Activated T-helper 9 cell treated with anti-CD3 and anti-CD28 coated beads, Interleukin-2, amount 50 U/mL, for 16 hours (primary cell): ENCODE measurements at regions not wholly inside any gene's neighbourhood (a gene's known extent, or its start where the extent isn't known, plus 50 kb on each side); places are given as distances from the start of the nearest gene placed in this dataset.
"Not testable (repeated sequence)": the region's sequence is repeated elsewhere in the genome, so short reads cannot be mapped to it uniquely, and the experiment has no call there.

Source experiments
- DNase-seq: peaks from one replicate; pipeline ENCODE4 v3.0.0-alpha.2; 2020; ENCODE audit warnings: low read depth

DNA sequence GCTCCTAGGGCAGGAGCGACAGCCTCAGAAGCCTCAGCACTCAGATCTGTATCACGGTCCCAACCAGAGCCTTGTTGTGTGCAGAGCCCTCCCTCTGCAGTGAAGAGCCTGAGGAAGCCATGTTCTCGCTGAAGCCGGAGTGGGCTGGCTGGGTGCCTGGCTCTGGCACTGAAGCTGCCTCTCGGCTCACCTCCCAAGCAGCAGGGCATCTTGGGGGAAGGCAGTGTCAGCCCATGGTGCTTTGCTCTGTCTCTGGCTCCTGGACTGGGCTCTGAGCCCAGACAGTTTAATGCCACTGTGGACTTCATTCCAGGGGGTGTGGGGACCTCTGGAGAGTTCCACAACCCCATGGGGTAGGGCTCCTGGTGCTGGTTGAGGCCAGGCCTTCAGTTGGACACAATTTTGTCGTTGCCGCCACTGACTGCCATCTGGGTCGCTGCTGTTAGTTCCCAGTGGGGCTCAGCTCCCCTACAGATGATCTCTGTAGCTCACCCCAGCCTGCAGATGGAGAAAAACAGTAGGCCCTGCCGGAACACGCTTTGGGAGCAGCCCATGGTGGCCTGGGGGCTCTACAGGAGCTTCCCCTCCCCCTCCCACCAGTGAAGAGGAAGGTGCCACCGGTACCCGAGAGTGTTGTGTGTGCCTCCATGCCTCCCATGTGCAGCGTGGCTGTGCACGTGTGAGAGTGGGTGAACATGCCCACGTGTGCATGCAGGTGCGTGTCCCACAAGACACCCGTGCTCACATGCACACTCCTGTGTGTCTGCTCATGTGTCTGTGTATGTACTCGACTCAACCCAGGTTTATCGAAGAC lies 86.5 kb upstream of the B3GAT1 start:
- DNase-seq, result no peak

DNA sequence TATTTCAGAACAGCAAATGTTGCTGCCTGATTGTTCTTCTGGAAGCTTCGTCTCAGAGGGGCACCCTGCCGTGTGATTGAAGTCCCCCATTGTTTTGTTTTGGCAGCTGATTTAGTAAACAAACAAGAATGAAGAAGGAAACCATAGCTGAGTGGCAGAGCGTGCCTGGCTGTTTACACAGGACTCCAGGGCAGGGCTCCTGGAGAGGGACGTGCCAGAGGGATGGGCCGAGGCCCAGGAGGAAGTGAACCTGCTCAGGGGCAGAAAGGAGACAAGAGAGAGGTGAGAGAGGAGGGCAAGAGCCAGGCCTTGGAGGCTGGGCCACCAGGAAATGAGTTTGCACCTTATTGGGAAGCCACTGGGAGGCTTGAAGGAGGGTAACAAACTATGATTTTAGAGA lies 85.5 kb upstream of the B3GAT1 start:
- no peak for DNase-seq

DNA sequence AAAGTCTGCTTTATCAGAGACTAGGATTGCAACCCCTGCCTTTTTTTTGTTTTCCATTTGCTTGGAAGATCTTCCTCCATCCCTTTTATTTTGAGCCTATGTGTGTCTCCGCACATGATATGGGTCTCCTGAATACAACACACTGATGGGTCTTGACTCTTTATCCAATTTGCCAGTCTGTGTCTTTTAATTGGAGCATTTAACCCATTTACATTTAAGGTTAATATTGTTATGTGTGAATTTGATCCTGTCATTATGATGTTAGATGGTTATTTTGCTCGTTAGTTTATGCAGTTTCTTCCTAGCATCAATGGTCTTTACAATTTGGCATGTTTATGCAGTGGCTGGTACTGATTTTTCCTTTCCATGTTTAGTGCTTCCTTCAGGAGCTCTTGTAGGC lies 84.0 kb upstream of the B3GAT1 start:
- not testable (repeated sequence) for DNase-seq

DNA sequence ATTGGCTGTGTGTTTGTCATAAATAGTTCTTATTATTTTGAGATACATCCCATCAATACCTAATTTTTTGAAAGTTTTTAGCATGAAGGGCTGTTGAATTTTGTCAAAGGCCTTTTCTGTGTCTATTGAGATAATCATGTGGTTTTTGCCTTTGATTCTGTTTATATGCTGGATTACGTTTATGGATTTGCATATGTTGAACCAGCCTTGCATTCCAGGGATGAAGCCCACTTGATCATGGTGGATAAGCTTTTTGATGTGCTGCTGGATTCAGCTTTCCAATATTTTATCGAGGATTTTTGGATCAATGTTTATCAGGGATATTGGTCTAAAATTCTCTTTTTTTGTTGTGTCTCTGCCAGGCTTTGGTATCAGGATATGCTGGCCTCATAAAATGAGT lies 82.4 kb upstream of the B3GAT1 start:
- not testable (repeated sequence) for DNase-seq

DNA sequence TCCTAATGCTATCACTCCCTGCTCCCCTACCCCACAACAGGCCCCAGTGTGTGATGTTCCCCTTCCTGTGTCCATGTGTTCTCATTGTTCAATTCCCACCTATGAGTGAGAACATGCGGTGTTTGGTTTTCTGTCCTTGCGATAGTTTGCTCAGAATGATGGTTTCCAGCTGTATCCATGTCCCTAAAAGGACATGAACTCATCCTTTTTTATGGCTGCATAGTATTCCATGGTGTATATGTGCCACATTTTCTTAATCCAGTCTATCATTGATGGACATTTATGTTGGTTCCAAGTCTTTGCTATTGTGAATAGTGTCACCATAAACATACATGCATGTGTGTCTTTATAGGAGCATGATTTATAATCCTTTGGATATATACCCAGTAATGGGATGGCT lies 80.4 kb upstream of the B3GAT1 start:
- DNase-seq, result not testable (repeated sequence)

DNA sequence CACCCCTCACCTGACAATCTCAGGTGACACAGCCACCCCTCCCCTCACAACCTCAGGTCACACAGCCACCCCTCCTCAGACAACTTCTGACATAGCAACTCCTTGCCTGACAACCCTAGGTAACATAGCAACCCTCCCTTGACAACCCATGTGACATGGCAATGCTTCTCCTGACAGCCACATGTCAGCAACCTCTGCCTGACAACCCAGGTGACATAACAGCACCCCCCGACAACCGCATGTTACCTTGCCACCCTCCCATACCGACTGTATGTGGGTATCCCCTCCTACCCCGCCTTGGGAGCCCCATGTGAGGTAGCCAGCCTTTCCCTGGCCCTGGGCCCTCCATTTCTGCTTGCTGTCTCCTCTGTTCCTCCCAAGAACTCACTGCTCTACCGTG lies 77.7 kb upstream of the B3GAT1 start:
- DNase-seq, result no peak

DNA sequence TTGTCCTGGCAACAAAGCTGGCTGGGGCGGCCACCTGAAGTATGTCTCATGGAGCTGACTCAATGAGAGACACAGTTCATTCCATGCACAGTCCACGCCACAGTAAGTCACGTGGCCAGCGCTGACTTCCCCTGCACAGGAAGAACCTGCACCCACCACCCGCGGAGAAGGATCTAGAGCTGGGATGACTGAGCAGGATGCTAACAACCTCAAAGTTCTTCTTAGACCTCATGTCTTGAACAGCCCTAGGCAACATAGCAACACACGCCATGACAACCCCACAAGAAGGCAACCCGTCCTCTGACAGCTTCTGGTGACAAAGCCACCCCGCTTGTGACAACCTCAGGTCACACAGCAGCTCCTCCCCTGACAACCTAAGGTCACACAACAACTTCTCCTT lies 76.9 kb upstream of the B3GAT1 start:
- DNase-seq, result no peak

DNA sequence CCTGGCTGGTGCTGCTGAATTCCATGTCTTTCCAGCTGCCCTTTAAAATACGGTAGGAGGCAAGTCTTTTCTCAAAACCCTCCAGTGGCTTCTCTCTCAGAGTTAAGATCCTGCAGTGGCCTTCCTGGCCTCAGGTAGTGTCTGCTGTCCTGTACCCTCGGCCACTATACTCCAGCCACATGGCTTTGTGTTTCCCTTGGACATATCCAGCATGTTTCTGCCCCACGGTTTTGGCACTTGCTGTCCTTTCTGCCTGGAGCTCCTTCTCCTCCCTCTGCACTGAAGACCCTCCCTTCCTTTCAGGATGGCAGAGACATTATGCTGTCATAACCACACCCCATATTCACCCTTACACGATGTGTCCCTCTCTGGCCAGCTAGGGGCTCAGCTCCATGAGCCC lies 76.5 kb upstream of the B3GAT1 start:
- DNase-seq, result no peak

DNA sequence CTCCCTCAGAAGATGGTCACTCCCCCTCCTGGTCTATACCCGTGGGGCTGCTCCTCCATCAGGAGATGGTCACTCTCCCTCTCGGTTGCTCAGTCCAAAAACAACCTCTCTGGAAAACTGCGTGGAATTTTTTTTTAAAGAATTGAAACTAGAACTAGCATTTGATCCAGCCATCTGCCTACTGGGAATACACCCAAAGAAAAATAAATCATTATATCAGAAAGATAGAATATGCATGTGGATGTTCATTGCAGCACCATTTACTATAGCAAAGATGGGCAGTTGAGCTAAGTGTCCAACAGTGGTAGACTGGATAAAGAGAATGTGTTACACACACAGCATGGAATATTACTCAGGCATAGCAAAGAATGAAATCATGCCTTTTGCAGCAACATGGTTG lies 75.7 kb upstream of the B3GAT1 start:
- no peak for DNase-seq

DNA sequence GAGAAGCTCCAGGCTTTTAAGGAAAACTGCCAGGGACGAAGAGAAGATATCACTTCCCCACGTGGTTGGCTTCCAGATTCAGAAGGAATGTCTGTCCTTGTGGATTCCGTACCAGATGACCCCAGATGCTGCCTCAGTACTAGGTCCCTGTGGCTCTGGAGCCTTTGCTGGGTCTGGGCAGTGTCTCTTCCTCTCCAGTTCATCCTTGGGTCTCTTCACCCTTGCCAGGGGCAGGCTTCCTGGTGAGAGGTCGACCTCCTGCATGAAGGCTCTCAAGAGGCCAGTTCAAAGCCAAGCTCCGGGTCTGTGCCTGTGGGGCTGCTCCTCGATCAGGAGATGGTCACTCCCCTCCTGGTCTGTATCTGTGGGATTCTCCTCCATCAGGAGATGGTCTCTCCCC lies 74.7 kb upstream of the B3GAT1 start:
- DNase-seq, result no peak

DNA sequence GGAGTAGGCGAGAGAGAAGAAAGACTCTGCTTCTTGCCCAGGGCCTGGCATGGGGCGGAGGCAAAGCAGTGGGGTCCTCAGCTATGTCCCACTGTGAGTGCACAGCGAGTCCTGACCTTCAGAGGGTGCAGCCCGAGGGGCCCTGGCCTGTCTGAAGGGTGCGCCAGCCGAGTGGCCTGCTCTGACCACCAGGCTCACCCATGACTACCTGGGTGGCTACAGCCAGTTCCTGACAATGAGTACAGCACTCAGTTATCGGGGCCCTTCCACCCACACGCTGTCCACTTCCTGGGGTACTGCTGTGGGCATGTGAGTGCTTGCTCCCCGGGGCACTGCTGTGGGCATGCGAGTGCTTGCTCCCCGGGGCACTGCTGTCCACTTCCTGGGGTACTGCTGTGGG lies 74.1 kb upstream of the B3GAT1 start:
- DNase-seq, result no peak

DNA sequence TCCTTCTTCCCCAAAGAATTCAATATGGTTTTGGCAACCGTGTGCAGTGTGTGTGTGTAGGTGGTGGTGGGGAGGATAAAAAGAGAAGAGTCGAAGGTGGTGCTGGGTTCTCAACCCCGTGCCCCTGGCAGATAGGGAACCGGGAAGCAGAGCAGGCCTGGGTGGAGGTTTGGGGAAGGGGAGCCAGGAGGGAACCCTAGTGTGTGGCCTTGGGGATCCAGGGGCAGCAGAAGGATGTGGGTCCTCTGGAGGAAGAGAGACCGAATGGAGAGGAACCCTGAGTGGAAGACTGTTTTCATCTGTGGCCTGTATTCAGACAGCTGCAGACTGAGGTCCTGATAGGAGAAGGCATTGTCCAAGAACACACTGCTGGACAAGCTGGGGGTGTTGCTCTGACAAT lies 73.3 kb upstream of the B3GAT1 start:
- no peak for DNase-seq

DNA sequence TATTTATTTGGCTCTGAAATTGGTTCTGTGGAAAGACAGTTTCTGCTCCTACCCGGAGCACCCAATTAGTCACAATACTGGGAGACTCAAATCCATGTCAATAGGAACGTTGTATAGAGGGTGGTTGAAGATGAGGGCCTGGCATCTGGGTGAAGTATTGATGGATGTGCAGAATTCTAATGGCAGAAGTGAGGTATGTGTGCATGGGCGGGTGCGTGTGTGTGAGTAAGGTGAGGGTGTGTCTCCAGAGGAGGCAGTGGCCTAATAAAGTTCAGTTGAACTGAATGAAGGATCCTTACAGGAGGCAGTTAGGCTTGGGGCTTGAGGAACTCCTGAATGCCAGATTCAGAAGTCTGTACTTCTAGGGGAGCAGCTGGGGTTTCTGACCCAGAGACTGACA lies 71.8 kb upstream of the B3GAT1 start:
- DNase-seq, result no peak

DNA sequence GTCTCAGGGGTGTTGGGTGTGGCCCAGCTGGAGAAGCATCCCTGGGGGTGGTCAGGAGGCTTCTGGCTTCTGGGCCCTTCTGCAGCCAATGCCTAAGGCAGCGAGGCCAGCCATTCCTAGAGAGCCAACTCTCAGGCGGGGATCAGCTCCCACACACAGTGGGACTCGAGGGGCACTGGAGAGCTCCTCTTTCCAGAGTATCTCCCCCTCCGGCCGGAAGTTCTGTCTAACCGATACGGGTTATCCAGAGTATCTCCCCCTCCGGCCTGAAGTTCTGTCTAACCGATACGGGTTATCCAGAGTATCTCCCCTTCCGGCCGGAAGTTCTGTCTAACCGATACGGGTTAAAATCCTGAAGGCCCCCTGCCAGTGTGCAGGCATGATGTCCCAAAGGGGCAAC lies 71.2 kb upstream of the B3GAT1 start:
- no peak for DNase-seq

DNA sequence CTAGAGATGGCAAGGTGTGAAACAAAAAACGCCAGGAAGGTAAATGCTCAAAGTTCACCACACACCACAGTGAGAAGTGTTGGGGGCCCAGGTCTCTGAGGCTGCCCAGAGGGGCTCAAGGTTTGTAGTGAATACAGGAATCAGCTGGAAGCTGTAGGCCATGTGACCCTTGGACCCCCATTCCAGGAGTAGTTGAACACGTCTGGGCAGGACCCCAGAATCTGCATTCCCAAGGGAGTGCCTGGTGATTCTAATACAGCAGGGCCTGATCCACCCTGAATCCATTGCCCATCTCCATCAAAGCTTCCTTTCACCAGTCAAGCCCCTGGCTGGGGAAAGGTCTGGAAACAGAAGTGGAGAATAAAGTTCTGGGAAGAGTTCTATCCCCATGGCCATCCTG lies 70.8 kb upstream of the B3GAT1 start:
- DNase-seq, result no peak

DNA sequence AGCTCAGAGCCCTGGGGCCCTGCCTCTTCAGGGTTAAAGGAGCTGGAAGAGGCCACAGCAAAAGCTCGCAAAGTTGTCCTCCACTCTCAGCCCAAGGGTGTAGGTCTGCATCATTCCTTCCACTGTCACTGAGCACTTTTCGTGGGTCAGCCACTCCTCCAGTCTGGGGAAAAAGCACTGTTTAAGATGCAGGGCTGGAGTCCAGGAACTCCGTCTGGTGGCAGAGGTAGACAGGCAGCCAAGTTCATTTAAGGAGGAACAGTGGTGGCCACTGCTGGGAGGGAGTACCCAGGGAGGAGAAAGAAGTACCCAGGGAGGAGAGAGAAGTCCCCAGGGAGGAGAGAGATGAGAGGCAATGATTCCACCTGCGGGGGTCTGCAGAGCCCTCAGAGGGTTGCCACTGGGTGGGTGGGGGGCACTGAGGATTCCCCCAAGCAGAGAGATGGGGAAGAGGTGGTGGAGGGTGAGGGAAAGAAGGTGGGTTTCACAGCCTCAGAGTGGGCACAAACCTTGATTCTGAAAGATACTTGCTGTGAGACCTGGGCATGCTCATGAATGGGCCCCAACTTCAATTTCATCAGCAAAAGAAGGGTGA lies 70.0 kb upstream of the B3GAT1 start:
- no peak for DNase-seq

DNA sequence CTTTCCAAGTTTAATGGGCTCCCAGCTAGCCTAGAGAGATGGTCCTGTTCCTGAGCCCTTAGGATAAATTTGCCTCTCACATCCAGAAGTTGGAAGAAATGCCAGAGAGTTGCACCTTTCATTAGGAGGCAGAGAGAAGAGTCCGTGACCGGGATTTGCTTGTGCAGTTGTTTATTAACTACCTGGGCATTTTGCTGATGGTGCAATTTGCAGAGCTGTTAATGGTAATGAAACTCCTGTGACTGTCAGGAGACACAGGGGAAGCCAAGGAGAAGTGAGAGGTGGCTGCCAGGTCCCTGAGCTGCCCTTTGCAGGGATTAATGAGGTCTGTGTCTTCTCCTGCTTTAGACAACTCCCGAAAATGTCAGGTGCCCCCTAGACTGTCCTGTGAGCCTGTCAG lies 69.1 kb upstream of the B3GAT1 start:
- DNase-seq, result no peak

DNA sequence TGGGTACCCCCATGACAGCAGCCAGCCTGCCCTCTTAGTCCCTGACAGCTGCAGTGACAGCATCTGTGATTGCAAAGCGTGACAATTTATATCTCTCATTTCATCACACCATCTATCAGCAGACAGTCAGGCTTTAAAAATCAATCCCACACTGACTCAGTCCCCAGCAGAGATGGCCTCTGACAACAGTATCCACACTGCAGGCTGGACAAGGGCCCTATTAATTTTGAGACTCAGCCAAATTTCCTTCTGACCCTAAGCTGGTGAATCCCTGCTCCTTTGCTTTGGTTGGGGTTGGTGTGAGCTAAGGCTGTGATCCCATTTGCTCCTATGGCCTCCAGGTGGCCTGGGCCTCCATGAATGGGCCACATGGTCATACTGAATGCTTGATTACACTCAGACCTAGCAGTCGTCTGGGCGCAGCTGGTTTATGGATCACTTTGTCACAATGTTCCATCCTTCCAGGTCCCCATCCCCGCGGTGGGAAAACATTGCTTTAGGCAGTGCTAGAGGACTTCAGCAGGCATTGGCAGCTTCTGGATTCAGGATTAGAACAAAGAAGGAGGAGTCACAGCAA lies 68.2 kb upstream of the B3GAT1 start:
- DNase-seq, result no peak

DNA sequence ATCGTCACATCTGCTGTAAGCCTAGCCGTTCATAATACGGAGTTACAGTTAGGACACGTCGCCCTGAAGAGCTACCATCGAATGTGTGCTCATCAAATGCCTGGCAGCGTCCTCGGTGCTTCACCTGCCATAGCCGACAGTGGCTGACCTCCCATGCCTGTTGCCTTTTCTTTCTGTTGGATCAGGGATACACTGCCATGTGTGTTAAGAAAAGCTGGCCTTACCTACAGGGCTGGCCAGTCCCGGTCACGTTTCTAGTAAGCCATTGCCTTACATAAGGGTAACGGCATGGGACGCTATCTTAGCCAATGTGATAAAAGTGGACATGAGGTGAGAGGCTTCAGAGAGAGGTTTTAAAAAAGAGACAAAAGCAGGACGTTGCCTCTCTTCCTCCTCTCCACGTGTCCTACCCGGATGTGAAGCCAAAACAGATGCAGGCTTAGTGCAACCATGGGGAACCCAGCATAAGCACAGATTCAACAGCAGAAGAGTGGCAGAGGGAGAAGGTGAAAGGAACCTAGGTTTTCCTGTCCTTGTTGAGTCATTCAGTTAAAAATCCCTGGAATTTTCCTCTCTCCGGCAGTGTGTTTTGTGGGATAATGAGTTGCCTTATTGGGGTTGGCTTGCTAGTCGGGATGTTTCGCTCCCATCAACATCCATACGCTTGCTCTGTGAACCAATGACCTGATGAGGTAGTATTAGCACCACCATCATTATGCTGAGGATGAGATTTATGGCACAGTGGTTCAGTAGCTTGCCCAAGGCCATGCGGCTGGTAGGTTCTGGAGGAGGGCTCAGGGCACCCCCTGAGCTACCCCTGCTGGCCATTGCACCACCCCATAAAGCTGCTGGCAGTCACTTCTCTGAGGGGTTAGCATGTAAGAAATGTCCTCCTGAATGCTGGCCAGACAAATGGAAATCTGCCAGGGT lies 67.4 kb upstream of the B3GAT1 start:
- no peak for DNase-seq

DNA sequence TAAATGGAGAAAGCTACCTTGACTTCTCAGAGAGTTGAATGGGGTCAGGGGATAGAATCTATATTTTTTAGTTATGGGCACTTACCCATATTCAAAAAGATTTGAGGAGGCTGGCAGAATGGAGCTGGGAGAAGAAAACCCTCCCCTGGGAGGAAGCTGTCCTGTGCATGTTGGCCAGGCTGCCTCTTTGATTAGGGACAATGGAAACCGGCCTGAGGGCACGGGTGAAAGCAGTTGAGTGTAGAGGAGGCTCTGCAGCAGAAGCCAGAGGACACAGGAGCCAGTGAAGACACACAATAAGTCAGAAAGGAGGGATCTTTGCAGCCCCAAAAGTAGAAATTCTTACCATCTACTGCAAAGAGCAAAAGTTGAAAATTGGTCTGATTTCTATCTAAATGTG lies 66.6 kb upstream of the B3GAT1 start:
- DNase-seq, result no peak

DNA sequence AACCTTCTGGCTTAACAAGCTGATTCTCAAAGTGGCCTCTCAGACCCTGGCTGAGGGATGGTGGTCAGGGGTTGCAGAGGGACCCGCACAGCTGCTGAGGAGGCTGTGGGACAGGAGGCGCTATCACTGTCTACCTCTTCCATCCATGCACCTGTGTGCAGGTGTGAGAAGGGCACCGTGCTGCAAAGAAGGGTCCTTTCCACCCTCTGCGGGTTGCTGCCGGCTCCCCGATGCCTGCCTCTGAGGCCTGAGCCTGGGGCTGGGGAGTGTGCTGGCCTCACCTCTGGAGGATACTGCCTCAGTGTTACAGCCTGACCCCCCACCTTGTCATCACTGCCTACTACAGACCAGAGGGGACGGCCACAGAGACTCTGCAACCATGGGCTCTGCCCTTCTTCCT lies 66.1 kb upstream of the B3GAT1 start:
- DNase-seq, result no peak

DNA sequence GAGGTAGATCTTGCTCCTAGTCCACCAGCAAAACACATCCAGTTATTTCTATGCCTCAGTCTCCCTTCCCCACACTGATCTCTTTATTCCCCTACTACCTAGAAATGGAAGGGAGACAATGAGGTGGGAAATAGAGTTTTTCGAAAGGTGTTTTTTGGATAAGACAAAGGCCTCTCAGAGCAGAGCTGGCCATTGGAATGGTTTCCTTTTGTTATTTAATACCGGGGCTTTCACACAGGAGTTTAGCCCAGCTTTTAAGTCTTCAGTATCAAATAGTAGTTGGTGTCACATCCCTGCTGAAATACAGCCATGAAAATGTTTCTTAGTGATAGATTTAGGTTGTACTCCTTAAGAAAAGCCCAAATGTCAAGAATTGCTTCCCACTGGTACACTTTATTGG lies 65.4 kb upstream of the B3GAT1 start:
- DNase-seq, result no peak
